ENCODE measurements at regions not wholly inside any gene's neighbourhood (a gene's known extent, or its start where the extent isn't known, plus 50 kb on each side); places are given as distances from the start of the nearest gene placed in this dataset.

DNA sequence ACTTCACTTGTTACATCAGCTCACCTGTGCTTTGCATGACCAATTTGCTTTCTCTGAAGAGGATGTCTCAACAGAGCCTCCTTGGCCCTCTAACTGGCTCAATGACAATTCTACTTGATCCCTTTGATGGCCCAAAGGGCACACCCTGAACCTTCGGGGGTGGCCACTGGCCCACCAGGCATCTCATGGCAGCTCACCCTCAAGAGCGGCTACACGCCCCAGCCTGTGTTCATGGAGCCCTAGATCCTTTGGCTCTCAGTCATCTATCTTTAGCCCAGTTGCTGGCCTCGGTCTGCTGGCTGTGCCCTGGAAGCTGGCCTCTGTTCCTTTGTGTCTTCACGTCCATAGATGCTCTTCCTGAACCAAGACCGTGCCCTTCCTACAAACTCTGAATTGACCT is 476.7 kb downstream of the NPHP4 start:
- no TSS peak for BruUV-seq (replicated peaks)

More for the DNA sequence above, 476.7 kb downstream of the NPHP4 start:
- WGBS (ENCODE audit: insufficient coverage, insufficient replicate concordance, low lambda C conversion rate, missing lambda C conversion rate) = 19% methylated on average over 6 of the region's 6 CpGs
- Histone ChIP-seq H3K79me2 (ENCODE audit: control insufficient read depth, insufficient read depth, low read length) (no peaks in the 10 kb centered on the region), H3K36me3 (ENCODE audit: control insufficient read depth in 2 of 2, insufficient read depth in 2 of 2, low read length in 1 of 2) (no peaks in the 10 kb centered on the region), H2AFZ (ENCODE audit: control insufficient read depth, low read depth, low read length) (no peak overlapping the region), H3K9ac (ENCODE audit: control insufficient read depth, insufficient read depth, low read length) (no peak overlapping the region), H3K4me3 (no peak overlapping the region), H3K4me1 (ENCODE audit: control insufficient read depth, insufficient read depth, low read length) (no peaks in the 10 kb centered on the region), H3K27ac (ENCODE audit: control insufficient read depth, insufficient read depth) (no peak overlapping the region), H3K9me3 (replicated peaks; ENCODE audit: control insufficient read depth, insufficient read depth, low read length) (no peaks in the 10 kb centered on the region), H4K20me1 (ENCODE audit: control insufficient read depth, insufficient read depth) (no peaks in the 10 kb centered on the region), H3K4me2 (ENCODE audit: control insufficient read depth, insufficient read depth) (no peak overlapping the region), H3K27me3 (replicated peaks in 1 of 2; ENCODE audit: control insufficient read depth in 2 of 2, insufficient read depth in 2 of 2, low read length in 1 of 2) (no peaks in the 10 kb centered on the region; a peak in 1 of 4 replicates)
- in situ Hi-C loops (cut with MboI) = loop anchor here (25.0 kb wide), 1 partner anchor 822 kb away; no protein-coding TSS in a partner anchor
- ChIA-PET CTCF (interaction anchor here (0.6 to 2.4 kb wide), 10 partner anchors 9 to 403 kb away, joined by 3 to 15 read pairs (median 4); no protein-coding TSS in a partner anchor), POLR2A (no interaction called here), RAD21 (ENCODE audit: unreplicated experiment) (no interaction called here), SMC1A (ENCODE audit: uncharacterized antibody, unreplicated experiment) (no interaction called here)
- DNase-seq (ENCODE audit: low read depth, low spot score) (no peak), FAIRE-seq (no peak), ATAC-seq (no peak)
- TF ChIP-seq MYC (IDR thresholded peaks at IDR 0.05; ENCODE audit: insufficient read depth, insufficient read length, insufficient replicate concordance, low read length, severe bottlenecking) (no peak), ETV6 (conservative IDR thresholded peaks at IDR 0.05 in 1 of 2, IDR thresholded peaks at IDR 0.05 in 1 of 2; ENCODE audit: borderline replicate concordance in 1 of 2, low read depth in 1 of 2) (no peak), YY1 (IDR thresholded peaks at IDR 0.05; ENCODE audit: low read depth, low read length) (no peak), NBN (IDR thresholded peaks at IDR 0.05) (no peak), REST (IDR thresholded peaks at IDR 0.05; ENCODE audit: low read depth, low read length) (no peak), ATF3 (IDR thresholded peaks at IDR 0.05; ENCODE audit: borderline replicate concordance, extremely low read depth, low read depth, low read length) (no peak), SRF (IDR thresholded peaks at IDR 0.05; ENCODE audit: low read depth in 2 of 2, low read length in 2 of 2) (no peak), NKRF (conservative IDR thresholded peaks at IDR 0.05) (no peak), MYB (IDR thresholded peaks at IDR 0.05; ENCODE audit: borderline replicate concordance, low read depth, low read length) (no peak), KLF5 (IDR thresholded peaks at IDR 0.05; ENCODE audit: partially characterized antibody) (no peak), SUPT20H (IDR thresholded peaks at IDR 0.05; ENCODE audit: borderline replicate concordance, control insufficient read depth, low read depth, low read length) (no peak)
- intact Hi-C loops (cut with micrococcal nuclease; ENCODE audit: unreplicated experiment) = no loop called here
